Astrocyte (in vitro differentiated cells and primary cell): ENCODE measurements at regions not wholly inside any gene's neighbourhood (a gene's known extent, or its start where the extent isn't known, plus 50 kb on each side); places are given as distances from the start of the nearest gene placed in this dataset.
A peak's percentile ranks its signal among the peaks of the same experiment; 100 is the strongest.

Experiments
- DNase-seq: peaks from one replicate; pipeline ENCODE4 v3.0.0-alpha.2; 2010; ENCODE audit warnings: low read depth
- FAIRE-seq: peaks from 2 replicates; lab custom pipeline; 2011; peaks lifted over from hg19 to GRCh38; lab: Jason Lieb, UNC
- H2AFZ ChIP-seq: 2 replicates; pipeline ENCODE4 v1.6.0; 2012; ENCODE audit warnings: low read depth, low read length, inconsistent platforms
- H3K27ac ChIP-seq: 2 replicates; pipeline ENCODE4 v1.5.1; 2011; ENCODE audit warnings: low read depth, low read length, inconsistent platforms
- H3K27me3 ChIP-seq: 2 replicates; pipeline ENCODE4 v1.6.0; 2011; ENCODE audit warnings: low read length, inconsistent platforms; ENCODE audit not compliant: insufficient read depth
- H3K36me3 ChIP-seq: 2 replicates; pipeline ENCODE4 v1.5.1; 2011; ENCODE audit warnings: low read length, inconsistent platforms; ENCODE audit not compliant: insufficient read depth
- H3K4me1 ChIP-seq: 2 replicates; pipeline ENCODE4 v1.5.1; 2011; ENCODE audit warnings: low read length, inconsistent platforms; ENCODE audit not compliant: insufficient read depth
- H3K4me2 ChIP-seq: 2 replicates; pipeline ENCODE4 v1.6.0; 2012; ENCODE audit warnings: low read length, inconsistent platforms
- H3K4me3 ChIP-seq: 2 replicates; pipeline ENCODE4 v1.5.1; 2011; ENCODE audit warnings: low read depth, mild to moderate bottlenecking, low read length, inconsistent platforms; ENCODE audit not compliant: insufficient read depth
- H3K79me2 ChIP-seq: 2 replicates; pipeline ENCODE4 v1.6.0; 2012; ENCODE audit warnings: mild to moderate bottlenecking, low read length, inconsistent platforms; ENCODE audit not compliant: insufficient read depth
- H3K9ac ChIP-seq: 2 replicates; pipeline ENCODE4 v1.6.0; 2012; ENCODE audit warnings: mild to moderate bottlenecking, low read length, inconsistent platforms
- H3K9me3 ChIP-seq: 2 replicates; pipeline ENCODE4 v1.5.1; 2012; ENCODE audit warnings: low read depth, mild to moderate bottlenecking, low read length, inconsistent platforms; ENCODE audit not compliant: insufficient read depth
- H4K20me1 ChIP-seq: 2 replicates; pipeline ENCODE4 v1.6.0; 2012; ENCODE audit warnings: low read length, inconsistent platforms; ENCODE audit not compliant: insufficient read depth
- H3K27ac Mint-ChIP-seq: one replicate; pipeline ENCODE4 v1.8.0; 2021; ENCODE audit warnings: mild to moderate bottlenecking, mixed read lengths; ENCODE audit not compliant: unreplicated experiment
- H3K27me3 Mint-ChIP-seq: one replicate; pipeline ENCODE4 v1.8.0; 2021; ENCODE audit warnings: low read depth, mixed read lengths; ENCODE audit not compliant: unreplicated experiment
- H3K36me3 Mint-ChIP-seq: one replicate; pipeline ENCODE4 v1.8.0; 2021; ENCODE audit warnings: low read depth, mixed read lengths; ENCODE audit not compliant: unreplicated experiment
- H3K4me1 Mint-ChIP-seq: one replicate; pipeline ENCODE4 v1.8.0; 2021; ENCODE audit warnings: low read depth, mixed read lengths; ENCODE audit not compliant: unreplicated experiment
- H3K4me3 Mint-ChIP-seq: one replicate; pipeline ENCODE4 v1.8.0; 2021; ENCODE audit warnings: mild to moderate bottlenecking, moderate library complexity, mixed read lengths; ENCODE audit not compliant: unreplicated experiment
- H3K9me3 Mint-ChIP-seq: one replicate; pipeline ENCODE4 v1.8.0; 2021; ENCODE audit warnings: mild to moderate bottlenecking, mixed read lengths; ENCODE audit not compliant: unreplicated experiment
- EZH2 ChIP-seq: IDR thresholded peaks from 2 replicates; pipeline ENCODE4 v1.6.1; 2012; ENCODE audit warnings: mild to moderate bottlenecking, low read length, inconsistent platforms; ENCODE audit not compliant: insufficient read depth
- TF ChIP-seq, protein P1 (sequence below): IDR thresholded peaks from 2 replicates; pipeline ENCODE4 v1.5.1; 2011; ENCODE audit warnings: low read depth, mild to moderate bottlenecking, inconsistent platforms, low read length, moderate library complexity; ENCODE audit not compliant: insufficient read depth

DNA sequence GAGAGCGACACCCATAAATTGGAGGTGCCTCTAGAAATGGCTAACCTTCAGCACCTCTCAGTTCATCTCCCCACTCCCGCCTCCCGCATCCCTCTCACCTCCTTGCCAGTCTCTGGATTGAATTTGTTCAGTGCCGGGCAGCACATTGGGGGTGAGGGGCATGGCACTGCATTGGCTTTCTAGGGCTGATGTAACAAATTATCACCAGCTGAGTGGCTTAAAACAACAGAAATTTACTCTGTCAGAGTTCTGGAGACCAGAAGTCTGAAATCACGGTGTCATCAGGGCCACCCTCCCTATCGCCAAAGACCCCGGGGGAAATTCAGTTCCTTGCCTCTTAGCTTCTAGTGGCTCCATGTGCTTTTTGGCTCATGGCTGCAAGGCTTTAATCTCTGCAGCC, 105.1 kb upstream of the RBPJ start:
- H3K4me2 ChIP-seq, result no peak overlapping the region
- H3K27ac Mint-ChIP-seq, result no peak overlapping the region
- H4K20me1 ChIP-seq, result no peaks in the 10 kb centered on the region
- H3K36me3 ChIP-seq, result no peaks in the 10 kb centered on the region
- FAIRE-seq (no peak), DNase-seq (no peak)
- H2AFZ ChIP-seq, result no peak overlapping the region
- no peaks in the 10 kb centered on the region for H3K9me3 ChIP-seq
- no peak overlapping the region for H3K9ac ChIP-seq
- peaks cover 9% of the 10 kb centered on the region for H3K9me3 Mint-ChIP-seq
- no peaks in the 10 kb centered on the region for H3K27me3 ChIP-seq
- no peak overlapping the region for H3K4me3 Mint-ChIP-seq
- no peak overlapping the region for H3K27ac ChIP-seq
- no peaks in the 10 kb centered on the region for H3K79me2 ChIP-seq
- peaks cover 12% of the 10 kb centered on the region for H3K4me1 ChIP-seq
- no peak for TF ChIP-seq EZH2
- H3K4me1 Mint-ChIP-seq, result peaks cover 4% of the 10 kb centered on the region
- no peak overlapping the region for H3K4me3 ChIP-seq
- peaks cover 20% of the 10 kb centered on the region for H3K27me3 Mint-ChIP-seq
- H3K36me3 Mint-ChIP-seq, result no peaks in the 10 kb centered on the region

DNA sequence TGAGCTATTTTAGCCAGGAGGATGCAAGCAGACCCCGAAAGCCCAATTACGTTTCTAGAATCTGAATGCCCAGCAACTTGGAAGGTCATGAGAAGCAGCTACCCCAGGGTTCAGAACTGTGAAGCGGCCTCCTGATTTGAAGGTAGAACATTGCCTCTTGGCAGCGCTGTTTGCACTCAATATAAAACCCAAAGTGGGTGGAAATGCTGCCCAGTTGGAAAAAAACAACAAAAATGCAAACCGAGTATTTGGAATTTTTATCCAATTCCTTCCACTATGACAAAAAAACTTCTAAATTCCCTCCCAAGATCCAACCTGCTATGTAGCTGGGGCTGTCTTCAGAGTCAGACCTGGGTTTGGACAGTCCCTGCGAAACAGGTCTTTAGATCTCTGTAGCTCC, 103.3 kb upstream of the RBPJ start:
- Histone ChIP-seq H3K9ac (no peak overlapping the region), H3K4me2 (no peak overlapping the region)

DNA sequence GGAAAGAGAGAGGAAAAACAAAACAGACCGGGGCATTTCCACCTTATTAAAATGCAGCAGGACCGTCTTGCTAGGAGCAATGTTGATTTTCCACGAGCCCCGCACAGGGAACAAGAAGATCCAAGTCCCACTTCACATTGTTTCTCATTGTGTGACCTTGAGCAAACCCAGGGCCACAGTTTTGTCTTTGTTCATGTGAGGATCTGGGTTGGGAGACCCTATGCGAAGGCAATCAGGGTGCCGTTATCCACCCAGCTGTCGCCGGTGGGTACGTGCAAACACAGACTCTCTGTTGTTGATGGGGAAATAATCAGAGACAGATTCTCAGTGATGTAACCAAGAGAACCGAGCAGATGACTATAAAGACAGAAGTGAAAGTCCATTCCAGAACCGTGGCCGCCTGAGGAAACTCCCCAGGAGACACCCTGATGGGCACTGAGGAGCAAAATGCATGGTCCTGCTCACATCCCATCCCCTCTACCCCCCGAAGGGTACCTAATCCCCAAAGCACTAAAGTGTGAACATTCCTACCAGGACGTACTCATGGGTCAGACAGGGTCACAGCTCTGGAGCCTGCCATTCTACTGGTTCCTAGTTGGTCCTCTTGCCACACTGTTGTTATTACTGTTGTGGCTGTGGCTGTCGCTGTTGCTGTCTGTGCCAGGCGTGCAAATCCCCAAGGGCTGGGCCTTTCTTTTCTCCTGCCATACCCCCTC, 102.7 kb upstream of the RBPJ start:
- Histone ChIP-seq H2AFZ (no peak overlapping the region), H3K9ac (no peak overlapping the region), H3K4me1 (peaks cover 24% of the 10 kb centered on the region), H3K4me3 (no peak overlapping the region), H3K27me3 (no peaks in the 10 kb centered on the region), H3K36me3 (no peaks in the 10 kb centered on the region), H3K27ac (no peak overlapping the region), H4K20me1 (no peaks in the 10 kb centered on the region), H3K79me2 (no peaks in the 10 kb centered on the region), H3K9me3 (no peaks in the 10 kb centered on the region), H3K4me2 (no peak overlapping the region)
- H3K4me3 Mint-ChIP-seq, result no peak overlapping the region
- H3K27me3 Mint-ChIP-seq, result peaks cover 16% of the 10 kb centered on the region
- H3K27ac Mint-ChIP-seq, result peak overlapping the region; percentile 42
- no peak for TF ChIP-seq EZH2
- TF ChIP-seq, protein P1, sequence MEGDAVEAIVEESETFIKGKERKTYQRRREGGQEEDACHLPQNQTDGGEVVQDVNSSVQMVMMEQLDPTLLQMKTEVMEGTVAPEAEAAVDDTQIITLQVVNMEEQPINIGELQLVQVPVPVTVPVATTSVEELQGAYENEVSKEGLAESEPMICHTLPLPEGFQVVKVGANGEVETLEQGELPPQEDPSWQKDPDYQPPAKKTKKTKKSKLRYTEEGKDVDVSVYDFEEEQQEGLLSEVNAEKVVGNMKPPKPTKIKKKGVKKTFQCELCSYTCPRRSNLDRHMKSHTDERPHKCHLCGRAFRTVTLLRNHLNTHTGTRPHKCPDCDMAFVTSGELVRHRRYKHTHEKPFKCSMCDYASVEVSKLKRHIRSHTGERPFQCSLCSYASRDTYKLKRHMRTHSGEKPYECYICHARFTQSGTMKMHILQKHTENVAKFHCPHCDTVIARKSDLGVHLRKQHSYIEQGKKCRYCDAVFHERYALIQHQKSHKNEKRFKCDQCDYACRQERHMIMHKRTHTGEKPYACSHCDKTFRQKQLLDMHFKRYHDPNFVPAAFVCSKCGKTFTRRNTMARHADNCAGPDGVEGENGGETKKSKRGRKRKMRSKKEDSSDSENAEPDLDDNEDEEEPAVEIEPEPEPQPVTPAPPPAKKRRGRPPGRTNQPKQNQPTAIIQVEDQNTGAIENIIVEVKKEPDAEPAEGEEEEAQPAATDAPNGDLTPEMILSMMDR, result no peak
- H3K36me3 Mint-ChIP-seq, result no peaks in the 10 kb centered on the region
- DNase-seq, result no peak
- no peak for FAIRE-seq
- peaks cover 8% of the 10 kb centered on the region for H3K4me1 Mint-ChIP-seq
- peaks cover 9% of the 10 kb centered on the region for H3K9me3 Mint-ChIP-seq

More for the DNA sequence above, 103.3 kb upstream of the RBPJ start:
- no peak for FAIRE-seq
- H3K9me3 ChIP-seq, result no peaks in the 10 kb centered on the region
- peaks cover 19% of the 10 kb centered on the region for H3K27me3 Mint-ChIP-seq
- TF ChIP-seq, protein P1, result no peak
- no peak for TF ChIP-seq EZH2
- no peaks in the 10 kb centered on the region for H4K20me1 ChIP-seq
- H3K4me3 ChIP-seq, result no peak overlapping the region
- H3K79me2 ChIP-seq, result no peaks in the 10 kb centered on the region
- H3K4me1 ChIP-seq, result peaks cover 24% of the 10 kb centered on the region
- H3K4me3 Mint-ChIP-seq, result no peak overlapping the region
- DNase-seq, result no peak
- H3K36me3 Mint-ChIP-seq, result no peaks in the 10 kb centered on the region
- no peaks in the 10 kb centered on the region for H3K27me3 ChIP-seq
- no peak overlapping the region for H3K27ac ChIP-seq
- H3K27ac Mint-ChIP-seq, result no peak overlapping the region
- H2AFZ ChIP-seq, result no peak overlapping the region
- no peaks in the 10 kb centered on the region for H3K36me3 ChIP-seq
- H3K4me1 Mint-ChIP-seq, result peaks cover 7% of the 10 kb centered on the region
- H3K9me3 Mint-ChIP-seq, result peaks cover 9% of the 10 kb centered on the region
